ENCODE measurements at regions not wholly inside any gene's neighbourhood (a gene's known extent, or its start where the extent isn't known, plus 50 kb on each side); places are given as distances from the start of the nearest gene placed in this dataset.

GRCh38 chr13:88617176-88617575 is 946.0 kb downstream of the SLITRK5 start:
- TF ChIP-seq GATA3 (IDR thresholded peaks at IDR 0.05; ENCODE audit: low read depth, low read length) (no peak), GATA2 (IDR thresholded peaks at IDR 0.05; ENCODE audit: low read depth, low read length) (no peak)

Measured in SH-SY5Y (cell line).